Kidney (tissue), 13 donors: ENCODE measurements at regions not wholly inside any gene's neighbourhood (a gene's known extent, or its start where the extent isn't known, plus 50 kb on each side); places are given as distances from the start of the nearest gene placed in this dataset.

ENCODE experiments used
- DNase-seq, 5 donors: peaks; one replicate each; pipeline ENCODE4 v3.0.0-alpha.2; 2013 to 2020
- FAIRE-seq: peaks from 2 replicates; lab custom pipeline; 2012; peaks lifted over from hg19 to GRCh38; lab: Jason Lieb, UNC
- H3K27ac ChIP-seq, 2 donors: one replicate each; pipeline ENCODE4 v1.7.0; 2013; ENCODE audit warnings: low read depth in 2 of 2, low read length in 2 of 2, inconsistent platforms in 1 of 2
- H3K27me3 ChIP-seq: one replicate; pipeline ENCODE4 v1.7.1; 2013; ENCODE audit warnings: low read length, inconsistent platforms; ENCODE audit not compliant: control insufficient read depth, insufficient read depth
- H3K36me3 ChIP-seq, 3 donors: one replicate each; pipeline versions ENCODE4 v1.7.0 to v1.7.1; 2013; ENCODE audit warnings: low read length in 3 of 3, control low read depth in 1 of 3, inconsistent platforms in 1 of 3; ENCODE audit not compliant: insufficient read depth in 3 of 3, control insufficient read depth in 2 of 3
- H3K4me1 ChIP-seq, 3 donors: one replicate each; pipeline versions ENCODE4 v1.7.0 to v1.7.1; 2013; ENCODE audit warnings: low read length in 3 of 3, inconsistent platforms in 1 of 3, low read depth in 1 of 3; ENCODE audit not compliant: control insufficient read depth in 2 of 3, insufficient read depth in 2 of 3
- H3K4me3 ChIP-seq, 3 donors: one replicate each; pipeline versions ENCODE4 v1.7.0 to v1.8.1; 2013; ENCODE audit warnings: low read length in 3 of 3, control low read depth in 1 of 3, inconsistent platforms in 1 of 3
- H3K9ac ChIP-seq, 3 donors: one replicate each; pipeline versions ENCODE4 v1.7.0 to v1.7.1; 2013; ENCODE audit warnings: low read length in 3 of 3, control low read depth in 1 of 3, inconsistent platforms in 1 of 3
- H3K9me3 ChIP-seq, 3 donors: one replicate each; pipeline versions ENCODE4 v1.7.0 to v1.7.1; 2013; ENCODE audit warnings: low read length in 3 of 3, control low read depth in 1 of 3, inconsistent platforms in 1 of 3; ENCODE audit not compliant: control insufficient read depth in 2 of 3, insufficient read depth in 1 of 3
- CTCF ChIP-seq: IDR thresholded peaks from 3 replicates; pipeline ENCODE4 v1.5.1; 2012; ENCODE audit warnings: mild to moderate bottlenecking, moderate library complexity, borderline replicate concordance; ENCODE audit not compliant: insufficient read depth; ENCODE audit errors: extremely low read depth
- intact Hi-C: fragments of 100-400 bp; cut with DNase I; formaldehyde crosslinking; loops from one replicate; pipeline ENCODE4 v1.11.1; 2022
- microRNA-seq: library from miRNA; unstranded; fragments of <30 nt; microRNA quantifications from one replicate; pipeline ENCODE4 v1.2.0, GENCODE V29; 2020
- donor health status: control.
- donor health status: control.
- donor health status: control.
- donor health status: control.
- donor health status: control.
- donor health status: DM: yes; HTN: yes; CAD: no.
- donor health status: Normal renal cell carcinoma (clear cell type).

- Histone ChIP-seq H3K27me3 (no peaks in the 10 kb centered on the region), H3K9me3 (no peaks in the 10 kb centered on the region), H3K27ac (no peak overlapping the region), H3K9ac (no peak overlapping the region), H3K4me3 (no peak overlapping the region), H3K4me1 (no peaks in the 10 kb centered on the region), H3K36me3 (no peaks in the 10 kb centered on the region)
- TF ChIP-seq CTCF: no peak
- no peak for FAIRE-seq
- intact Hi-C loops: no loop called here
- no peak for DNase-seq
Observed at GRCh38 chr4:20643631-20644030, 56.6 kb upstream of the PACRGL start.

DNA sequence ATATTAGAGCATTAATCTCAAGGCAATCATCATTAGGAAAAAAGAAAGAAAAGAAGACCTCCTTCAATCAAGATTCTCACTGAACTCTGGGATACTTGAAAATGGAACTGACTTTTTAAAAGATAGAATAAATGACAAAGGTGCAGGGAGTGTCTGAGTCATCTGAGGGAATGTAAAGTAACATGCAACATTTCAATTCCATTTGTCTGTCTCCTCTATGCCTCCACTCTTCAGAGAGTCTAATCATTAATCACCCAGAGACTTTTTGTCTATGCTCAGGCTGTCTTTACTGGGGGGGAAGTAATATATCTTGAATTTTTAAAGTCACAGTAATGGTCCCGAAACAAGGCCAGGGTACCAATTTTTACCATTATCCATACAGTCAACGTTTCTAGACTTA, 55.0 kb upstream of the PACRGL start:
- TF ChIP-seq CTCF: no peak
- no peak for FAIRE-seq
- H3K27ac ChIP-seq: no peak overlapping the region
- H3K27me3 ChIP-seq: no peaks in the 10 kb centered on the region
- no peak for DNase-seq
- H3K4me3 ChIP-seq: no peak overlapping the region
- intact Hi-C loops: no loop called here
- H3K4me1 ChIP-seq: no peaks in the 10 kb centered on the region
- H3K9me3 ChIP-seq: no peaks in the 10 kb centered on the region
- no peaks in the 10 kb centered on the region for H3K36me3 ChIP-seq
- H3K9ac ChIP-seq: no peak overlapping the region

GRCh38 chr4:20646287-20646686, 54.0 kb upstream of the PACRGL start:
- Histone ChIP-seq H3K27ac (no peak overlapping the region), H3K9ac (no peak overlapping the region), H3K4me3 (no peak overlapping the region), H3K27me3 (no peaks in the 10 kb centered on the region), H3K4me1 (no peaks in the 10 kb centered on the region), H3K9me3 (peaks cover 0 to 5% (median 0%) of the 10 kb centered on the region in 3 donors), H3K36me3 (no peaks in the 10 kb centered on the region)
- FAIRE-seq (no peak), DNase-seq (no peak)
- no peak for TF ChIP-seq CTCF
- intact Hi-C loops: no loop called here

Small RNAs in the stretch of these regions (microRNA-seq; reads per million reads assigned to microRNA genes)
- gene MIR218-1: 15.2 reads per million, percentile 26 among the genes with 10 or more reads in this experiment
